ENCODE measurements at regions not wholly inside any gene's neighbourhood (a gene's known extent, or its start where the extent isn't known, plus 50 kb on each side); places are given as distances from the start of the nearest gene placed in this dataset.

- no peak overlapping the region for H3K27ac Mint-ChIP-seq
- no peak overlapping the region for H3K4me3 Mint-ChIP-seq
- peaks cover 4% of the 10 kb centered on the region for H3K27me3 Mint-ChIP-seq
- H3K4me1 Mint-ChIP-seq: no peaks in the 10 kb centered on the region
- no peaks in the 10 kb centered on the region for H3K36me3 Mint-ChIP-seq
- DNase-seq: no peak
- peaks cover 1% of the 10 kb centered on the region for H3K9me3 Mint-ChIP-seq
Measured at GRCh38 chr3:176919836-176920765, 277.2 kb downstream of the TBL1XR1 start.

GRCh38 chr3:176916777-176917176, 280.5 kb downstream of the TBL1XR1 start:
- no peak overlapping the region for H3K4me3 Mint-ChIP-seq
- no peak overlapping the region for H3K27ac Mint-ChIP-seq
- DNase-seq: no peak
- H3K36me3 Mint-ChIP-seq: no peaks in the 10 kb centered on the region
- no peaks in the 10 kb centered on the region for H3K27me3 Mint-ChIP-seq
- no peaks in the 10 kb centered on the region for H3K4me1 Mint-ChIP-seq
- H3K9me3 Mint-ChIP-seq: no peaks in the 10 kb centered on the region

- H3K27me3 Mint-ChIP-seq: no peaks in the 10 kb centered on the region
- H3K4me3 Mint-ChIP-seq: no peak overlapping the region
- no peaks in the 10 kb centered on the region for H3K4me1 Mint-ChIP-seq
- DNase-seq: no peak
- no peaks in the 10 kb centered on the region for H3K9me3 Mint-ChIP-seq
- H3K36me3 Mint-ChIP-seq: no peaks in the 10 kb centered on the region
- no peak overlapping the region for H3K27ac Mint-ChIP-seq
Measured at GRCh38 chr3:176914764-176915163, 282.5 kb downstream of the TBL1XR1 start.

GRCh38 chr3:176911579-176911978, 285.7 kb downstream of the TBL1XR1 start:
- H3K27ac Mint-ChIP-seq: no peak overlapping the region
- no peaks in the 10 kb centered on the region for H3K4me1 Mint-ChIP-seq
- no peak overlapping the region for H3K4me3 Mint-ChIP-seq
- no peaks in the 10 kb centered on the region for H3K36me3 Mint-ChIP-seq
- H3K9me3 Mint-ChIP-seq: no peaks in the 10 kb centered on the region
- DNase-seq: no peak
- no peaks in the 10 kb centered on the region for H3K27me3 Mint-ChIP-seq

GRCh38 chr3:176909044-176909443, 288.2 kb downstream of the TBL1XR1 start:
- Mint-ChIP-seq H3K9me3 (no peaks in the 10 kb centered on the region), H3K4me1 (no peaks in the 10 kb centered on the region), H3K27me3 (no peaks in the 10 kb centered on the region)

GRCh38 chr3:176906046-176906905, 291.0 kb downstream of the TBL1XR1 start:
- Mint-ChIP-seq H3K27me3 (no peaks in the 10 kb centered on the region), H3K27ac (no peak overlapping the region), H3K36me3 (no peaks in the 10 kb centered on the region), H3K4me1 (no peaks in the 10 kb centered on the region), H3K9me3 (no peaks in the 10 kb centered on the region), H3K4me3 (no peak overlapping the region)
- no peak for DNase-seq

More at GRCh38 chr3:176909044-176909443, 288.2 kb downstream of the TBL1XR1 start:
- no peak overlapping the region for H3K27ac Mint-ChIP-seq
- H3K36me3 Mint-ChIP-seq: no peaks in the 10 kb centered on the region
- no peak for DNase-seq
- no peak overlapping the region for H3K4me3 Mint-ChIP-seq

GRCh38 chr3:176905331-176905730, 292.0 kb downstream of the TBL1XR1 start:
- Mint-ChIP-seq H3K36me3 (no peaks in the 10 kb centered on the region), H3K4me3 (no peak overlapping the region), H3K27me3 (no peaks in the 10 kb centered on the region), H3K9me3 (no peaks in the 10 kb centered on the region), H3K4me1 (no peaks in the 10 kb centered on the region), H3K27ac (no peak overlapping the region)
- DNase-seq: no peak

GRCh38 chr3:176904506-176904905, 292.8 kb downstream of the TBL1XR1 start:
- H3K4me1 Mint-ChIP-seq: no peaks in the 10 kb centered on the region
- no peaks in the 10 kb centered on the region for H3K9me3 Mint-ChIP-seq
- no peaks in the 10 kb centered on the region for H3K27me3 Mint-ChIP-seq
- no peaks in the 10 kb centered on the region for H3K36me3 Mint-ChIP-seq
- DNase-seq: no peak
- no peak overlapping the region for H3K4me3 Mint-ChIP-seq
- no peak overlapping the region for H3K27ac Mint-ChIP-seq

- Mint-ChIP-seq H3K27ac (no peak overlapping the region), H3K36me3 (no peaks in the 10 kb centered on the region), H3K4me3 (no peak overlapping the region), H3K9me3 (no peaks in the 10 kb centered on the region), H3K27me3 (peaks cover 33% of the 10 kb centered on the region), H3K4me1 (no peaks in the 10 kb centered on the region)
- DNase-seq: no peak
Measured at GRCh38 chr3:176896640-176897039, 300.6 kb downstream of the TBL1XR1 start.

GRCh38 chr3:176896165-176896564, 301.1 kb downstream of the TBL1XR1 start:
- DNase-seq: no peak
- Mint-ChIP-seq H3K4me3 (no peak overlapping the region), H3K27me3 (peaks cover 33% of the 10 kb centered on the region), H3K27ac (no peak overlapping the region), H3K9me3 (no peaks in the 10 kb centered on the region), H3K36me3 (no peaks in the 10 kb centered on the region), H3K4me1 (no peaks in the 10 kb centered on the region)

- peaks cover 9% of the 10 kb centered on the region for H3K27me3 Mint-ChIP-seq
- no peaks in the 10 kb centered on the region for H3K36me3 Mint-ChIP-seq
- no peak for DNase-seq
- H3K4me1 Mint-ChIP-seq: no peaks in the 10 kb centered on the region
- peaks cover 10% of the 10 kb centered on the region for H3K9me3 Mint-ChIP-seq
- H3K27ac Mint-ChIP-seq: no peak overlapping the region
- no peak overlapping the region for H3K4me3 Mint-ChIP-seq
Measured at GRCh38 chr3:176879710-176880109, 317.6 kb downstream of the TBL1XR1 start.

GRCh38 chr3:176873261-176873660, 324.0 kb downstream of the TBL1XR1 start:
- DNase-seq: no peak
- peaks cover 9% of the 10 kb centered on the region for H3K9me3 Mint-ChIP-seq
- H3K27me3 Mint-ChIP-seq: no peaks in the 10 kb centered on the region
- H3K36me3 Mint-ChIP-seq: no peaks in the 10 kb centered on the region
- H3K27ac Mint-ChIP-seq: no peak overlapping the region
- peaks cover 4% of the 10 kb centered on the region for H3K4me1 Mint-ChIP-seq
- no peak overlapping the region for H3K4me3 Mint-ChIP-seq

GRCh38 chr3:176872771-176873209, 324.5 kb downstream of the TBL1XR1 start:
- Mint-ChIP-seq H3K27ac (no peak overlapping the region), H3K9me3 (peaks cover 9% of the 10 kb centered on the region), H3K27me3 (no peaks in the 10 kb centered on the region), H3K4me3 (no peak overlapping the region), H3K36me3 (no peaks in the 10 kb centered on the region), H3K4me1 (peaks cover 4% of the 10 kb centered on the region)
- peak; percentile 46 for DNase-seq

GRCh38 chr3:176870451-176870850, 326.8 kb downstream of the TBL1XR1 start:
- Mint-ChIP-seq H3K27me3 (no peaks in the 10 kb centered on the region), H3K9me3 (peaks cover 3% of the 10 kb centered on the region), H3K4me3 (no peak overlapping the region), H3K27ac (no peak overlapping the region), H3K4me1 (peaks cover 4% of the 10 kb centered on the region), H3K36me3 (no peaks in the 10 kb centered on the region)
- DNase-seq: no peak

Measured in activated naive CD8-positive, alpha-beta T cell treated with anti-CD3 and anti-CD28 coated beads for 36 hours (primary cell).